PC-9 (cell line): ENCODE measurements at regions not wholly inside any gene's neighbourhood (a gene's known extent, or its start where the extent isn't known, plus 50 kb on each side); places are given as distances from the start of the nearest gene placed in this dataset.

ENCODE experiments used
- BruUV-seq: library from RNA; stranded (reverse); fragments of 400-500 nt; replicated peaks from 2 replicates; lab custom pipeline; 2021; lab: Mats Ljungman, UMichigan
- CTCF ChIA-PET: fragments of 300-600 bp; sonication (Branson Sonifier 250); formaldehyde crosslinking; loops from one replicate; lab custom pipeline; 2022; ENCODE audit warnings: antibody characterized with exemption; lab: Charles Lee
- POLR2A ChIA-PET: fragments of 300-600 bp; sonication (Branson Sonifier 250); formaldehyde crosslinking; loops from one replicate; lab custom pipeline; 2022; ENCODE audit warnings: antibody characterized with exemption; ENCODE audit not compliant: unreplicated experiment; lab: Charles Lee
- DNase-seq, 2 experiments: peaks; one replicate each; pipeline versions ENCODE4 v3.0.0 to v3.0.0-alpha.2; 2015 to 2022; ENCODE audit warnings: mixed read lengths in 1 of 2
- H2AFZ ChIP-seq: fragments of 200-600 bp; sonication (generic); 2 replicates; pipeline ENCODE4 v1.8.1; 2017; ENCODE audit warnings: antibody characterized with exemption
- H3F3A ChIP-seq: fragments of 200-600 bp; sonication (generic); 2 replicates; pipeline ENCODE4 v1.8.1; 2017; ENCODE audit warnings: antibody characterized with exemption, mild to moderate bottlenecking, low read depth; ENCODE audit not compliant: insufficient read depth
- H3K27ac ChIP-seq: fragments of 200-600 bp; sonication (generic); 2 replicates; pipeline ENCODE4 v1.6.1; 2016; ENCODE audit warnings: mixed run types
- H3K27me3 ChIP-seq: fragments of 200-600 bp; sonication (generic); 2 replicates; pipeline ENCODE4 v1.6.1; 2016; ENCODE audit warnings: low read depth, mixed run types; ENCODE audit not compliant: insufficient read depth
- H3K36me3 ChIP-seq: fragments of 200-600 bp; sonication (generic); 2 replicates; pipeline ENCODE4 v1.6.1; 2016; ENCODE audit warnings: low read depth, mixed run types
- H3K4me1 ChIP-seq: fragments of 200-600 bp; sonication (generic); replicated peaks from 2 replicates; pipeline ENCODE4 v1.6.1; 2016; ENCODE audit warnings: mixed run types; ENCODE audit not compliant: insufficient read depth
- H3K4me2 ChIP-seq: fragments of 200-600 bp; sonication (generic); 2 replicates; pipeline ENCODE4 v1.6.1; 2017; ENCODE audit warnings: mixed run types
- H3K4me3 ChIP-seq: fragments of 200-600 bp; sonication (generic); 2 replicates; pipeline ENCODE4 v1.6.1; 2016; ENCODE audit warnings: mixed run types
- H3K79me2 ChIP-seq: fragments of 200-600 bp; sonication (generic); 2 replicates; pipeline ENCODE4 v1.6.1; 2017; ENCODE audit warnings: low read depth, mixed run types
- H3K9me2 ChIP-seq: fragments of 200-600 bp; sonication (generic); 2 replicates; pipeline ENCODE4 v1.8.1; 2017; ENCODE audit warnings: mild to moderate bottlenecking; ENCODE audit not compliant: insufficient read depth
- H3K9me3 ChIP-seq: fragments of 200-600 bp; sonication (generic); 2 replicates; pipeline ENCODE4 v1.8.1; 2016; ENCODE audit warnings: low read depth; ENCODE audit not compliant: insufficient read depth
- H4K20me1 ChIP-seq: fragments of 200-600 bp; sonication (generic); 2 replicates; pipeline ENCODE4 v1.8.1; 2017; ENCODE audit not compliant: insufficient read depth
- EZH2 ChIP-seq: fragments of 200-600 bp; sonication (generic); IDR thresholded peaks from 2 replicates; pipeline ENCODE4 v1.8.0; 2017; ENCODE audit warnings: antibody characterized with exemption, low read depth
- intact Hi-C: fragments of 100-400 bp; cut with micrococcal nuclease; formaldehyde crosslinking; loops from one replicate; pipeline ENCODE4 v1.10.0; 2022; ENCODE audit not compliant: unreplicated experiment
- TF ChIP-seq, protein P1 (sequence below): fragments of 200-600 bp; sonication (generic); conservative IDR thresholded peaks from 2 replicates; pipeline ENCODE4 v1.6.1; 2017; ENCODE audit warnings: mixed run types, antibody characterized with exemption, mild to moderate bottlenecking, moderate library complexity

DNA sequence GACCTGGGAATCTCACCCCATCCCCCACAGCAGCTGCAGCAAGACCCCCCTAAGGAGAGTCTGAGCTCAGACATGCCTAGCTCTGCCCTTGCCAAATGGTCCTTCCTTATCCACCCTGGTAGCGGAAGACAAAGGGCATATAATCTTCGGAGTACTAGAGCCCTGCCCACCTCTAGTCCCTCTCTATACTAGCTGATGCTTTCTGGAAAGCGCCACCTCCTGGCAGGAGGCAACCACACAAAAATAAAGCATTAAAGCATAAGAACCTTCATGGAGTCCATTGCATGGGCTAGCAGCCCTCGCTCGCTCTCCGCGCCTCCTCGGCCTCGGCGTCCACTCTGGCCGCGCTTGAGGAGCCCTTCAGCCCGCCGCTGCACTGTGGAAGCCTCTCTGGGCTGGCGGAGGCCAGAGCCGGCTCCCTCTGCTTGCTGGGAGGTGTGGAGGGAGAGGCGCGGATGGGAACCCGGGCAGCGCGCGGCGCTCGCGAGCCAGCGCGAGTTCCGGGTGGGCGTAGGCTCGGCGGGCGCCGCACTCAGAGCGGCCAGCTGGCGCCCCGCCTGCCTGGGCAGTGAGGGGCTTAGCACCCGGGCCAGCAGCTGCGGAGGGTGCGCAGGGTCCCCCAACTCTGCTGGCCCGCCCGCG lies 941.2 kb downstream of the SUCLG1 start:
- BruUV-seq: no TSS peak
- Histone ChIP-seq H3K27me3 (no peaks in the 10 kb centered on the region), H2AFZ (no peak overlapping the region), H3K9me2 (no peaks in the 10 kb centered on the region), H3K27ac (no peak overlapping the region), H3K79me2 (no peaks in the 10 kb centered on the region), H3F3A (no peaks in the 10 kb centered on the region), H3K36me3 (no peaks in the 10 kb centered on the region), H4K20me1 (no peaks in the 10 kb centered on the region), H3K4me3 (no peak overlapping the region), H3K4me2 (no peak overlapping the region), H3K4me1 (no peaks in the 10 kb centered on the region), H3K9me3 (no peaks in the 10 kb centered on the region)
- ChIA-PET POLR2A (no interaction called here), CTCF (no interaction called here)
- TF ChIP-seq, protein P1, sequence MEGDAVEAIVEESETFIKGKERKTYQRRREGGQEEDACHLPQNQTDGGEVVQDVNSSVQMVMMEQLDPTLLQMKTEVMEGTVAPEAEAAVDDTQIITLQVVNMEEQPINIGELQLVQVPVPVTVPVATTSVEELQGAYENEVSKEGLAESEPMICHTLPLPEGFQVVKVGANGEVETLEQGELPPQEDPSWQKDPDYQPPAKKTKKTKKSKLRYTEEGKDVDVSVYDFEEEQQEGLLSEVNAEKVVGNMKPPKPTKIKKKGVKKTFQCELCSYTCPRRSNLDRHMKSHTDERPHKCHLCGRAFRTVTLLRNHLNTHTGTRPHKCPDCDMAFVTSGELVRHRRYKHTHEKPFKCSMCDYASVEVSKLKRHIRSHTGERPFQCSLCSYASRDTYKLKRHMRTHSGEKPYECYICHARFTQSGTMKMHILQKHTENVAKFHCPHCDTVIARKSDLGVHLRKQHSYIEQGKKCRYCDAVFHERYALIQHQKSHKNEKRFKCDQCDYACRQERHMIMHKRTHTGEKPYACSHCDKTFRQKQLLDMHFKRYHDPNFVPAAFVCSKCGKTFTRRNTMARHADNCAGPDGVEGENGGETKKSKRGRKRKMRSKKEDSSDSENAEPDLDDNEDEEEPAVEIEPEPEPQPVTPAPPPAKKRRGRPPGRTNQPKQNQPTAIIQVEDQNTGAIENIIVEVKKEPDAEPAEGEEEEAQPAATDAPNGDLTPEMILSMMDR: no peak
- TF ChIP-seq EZH2: no peak
- no peak for DNase-seq
- intact Hi-C loops: no loop called here

DNA sequence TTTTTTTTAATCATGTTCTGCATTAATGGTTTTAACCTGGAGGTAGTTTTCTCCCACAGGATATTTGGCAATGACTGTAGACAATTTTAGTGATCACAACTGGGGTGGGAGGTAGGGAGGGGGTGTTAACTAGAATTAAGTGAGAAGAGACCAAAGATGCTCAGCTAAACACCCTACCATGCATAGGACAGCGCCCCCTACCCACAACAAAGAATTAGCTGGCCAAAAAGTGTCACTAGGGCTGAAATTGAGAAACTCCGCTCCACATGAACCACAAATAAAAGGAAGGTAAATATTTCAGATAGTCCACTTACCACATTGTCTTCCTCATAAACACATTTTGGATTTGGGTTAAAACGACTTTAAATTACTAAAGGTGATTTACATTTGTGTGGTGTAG lies 942.6 kb downstream of the SUCLG1 start:
- Histone ChIP-seq H3K27me3 (no peaks in the 10 kb centered on the region), H3K9me3 (no peaks in the 10 kb centered on the region), H4K20me1 (no peaks in the 10 kb centered on the region), H3F3A (no peaks in the 10 kb centered on the region), H3K79me2 (no peaks in the 10 kb centered on the region), H3K4me1 (no peaks in the 10 kb centered on the region), H3K9me2 (no peaks in the 10 kb centered on the region), H3K4me3 (no peak overlapping the region), H3K4me2 (no peak overlapping the region), H2AFZ (no peak overlapping the region), H3K27ac (no peak overlapping the region), H3K36me3 (no peaks in the 10 kb centered on the region)
- DNase-seq: no peak
- POLR2A ChIA-PET: no interaction called here
- CTCF ChIA-PET: no interaction called here
- intact Hi-C loops: no loop called here
- TF ChIP-seq, protein P1: no peak
- TF ChIP-seq EZH2: no peak
- no TSS peak for BruUV-seq

DNA sequence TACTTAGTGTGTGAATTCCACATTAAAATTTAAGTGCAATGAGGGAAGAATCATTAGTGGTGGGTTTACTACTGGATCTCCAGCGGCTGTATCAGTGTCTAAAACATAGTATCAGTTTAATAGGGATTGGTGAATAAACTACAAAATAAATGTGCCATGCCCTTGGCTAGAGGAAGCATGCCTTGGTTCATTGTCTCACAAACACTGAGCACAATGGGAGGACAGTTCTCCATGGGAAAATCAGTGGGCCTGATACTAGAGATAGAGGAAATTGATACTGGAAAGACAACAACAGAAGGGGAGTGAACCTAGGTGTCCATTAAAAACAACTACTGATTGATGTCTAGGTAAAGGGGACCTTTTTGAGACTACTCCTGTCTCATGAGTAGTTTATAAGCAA lies 971.6 kb downstream of the SUCLG1 start:
- no peaks in the 10 kb centered on the region for H4K20me1 ChIP-seq
- BruUV-seq: no TSS peak
- CTCF ChIA-PET: no interaction called here

More for the DNA sequence above, 971.6 kb downstream of the SUCLG1 start:
- no peak overlapping the region for H3K4me3 ChIP-seq
- intact Hi-C loops: no loop called here
- no peaks in the 10 kb centered on the region for H3K9me2 ChIP-seq
- no peak for TF ChIP-seq EZH2
- TF ChIP-seq, protein P1: no peak
- H3K4me1 ChIP-seq: no peaks in the 10 kb centered on the region
- no peak overlapping the region for H2AFZ ChIP-seq
- H3K79me2 ChIP-seq: no peaks in the 10 kb centered on the region
- H3K27ac ChIP-seq: no peak overlapping the region
- no peaks in the 10 kb centered on the region for H3K27me3 ChIP-seq
- POLR2A ChIA-PET: no interaction called here
- no peaks in the 10 kb centered on the region for H3F3A ChIP-seq
- no peak overlapping the region for H3K4me2 ChIP-seq
- no peaks in the 10 kb centered on the region for H3K36me3 ChIP-seq
- no peak for DNase-seq
- H3K9me3 ChIP-seq: no peaks in the 10 kb centered on the region
